ENCODE measurements at regions not wholly inside any gene's neighbourhood (a gene's known extent, or its start where the extent isn't known, plus 50 kb on each side); places are given as distances from the start of the nearest gene placed in this dataset.

DNA sequence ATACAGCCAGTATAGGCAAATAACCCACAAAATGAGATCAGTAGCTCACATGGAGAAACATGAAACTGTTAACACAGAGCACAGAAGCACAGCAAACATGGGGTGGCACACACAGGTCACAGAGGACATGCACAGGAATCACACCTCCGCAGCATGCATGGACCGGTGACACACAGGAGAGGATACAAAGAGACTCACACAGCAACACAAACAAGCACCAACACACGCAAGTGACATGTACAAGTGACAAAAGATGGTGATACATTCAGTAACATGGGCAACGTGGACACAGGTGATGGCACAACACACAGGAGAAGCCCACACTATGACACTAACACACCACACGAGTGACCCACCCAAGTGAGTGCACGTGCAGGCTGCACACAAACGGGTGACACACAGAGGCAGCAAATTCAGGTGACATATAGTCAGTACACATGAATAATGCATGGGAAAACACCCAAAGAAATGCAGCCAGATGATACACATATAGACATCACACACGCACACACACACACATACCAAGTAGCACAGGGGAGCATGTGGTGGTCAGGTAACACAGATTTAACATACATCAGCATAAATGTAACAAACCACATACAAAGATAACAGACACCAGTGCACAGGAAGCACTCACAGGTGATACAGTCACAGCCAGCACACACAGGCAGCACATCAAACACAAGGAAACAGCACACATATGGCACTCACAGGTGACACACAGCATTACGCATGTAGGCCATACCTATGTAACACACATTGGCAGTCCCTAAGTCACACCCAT is 216.0 kb upstream of the SFSWAP start:
- 74 to 84% methylated on average over 7 to 9 of the region's 9 CpGs for WGBS, 2 donors
- intact Hi-C loops (cut with DNase I), result no loop called here

DNA sequence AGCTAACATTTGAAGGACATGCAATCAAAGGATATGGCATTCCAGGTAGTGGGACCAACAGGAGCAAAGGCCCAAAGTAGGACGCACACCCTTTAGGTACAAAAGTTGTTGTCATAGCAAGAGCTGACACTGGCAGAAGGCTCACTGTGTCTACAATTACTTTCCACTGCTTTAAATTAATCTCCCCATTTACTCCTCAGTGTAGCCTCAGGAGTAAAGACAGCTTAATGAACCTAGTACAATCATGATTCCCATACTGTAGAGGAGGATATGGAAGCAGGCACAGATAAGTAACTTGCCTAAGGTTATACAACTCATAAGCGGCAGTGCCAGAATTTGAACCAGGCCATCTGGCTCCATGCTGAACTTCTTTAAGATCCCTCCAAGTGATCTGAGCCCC is 212.9 kb upstream of the SFSWAP start:
- intact Hi-C loops (cut with DNase I), result no loop called here
- DNase-seq, result no peak
- H3K36me3 ChIP-seq, result no peaks in the 10 kb centered on the region
- WGBS, 2 donors, result 86 to 100% methylated on average over 2 of the region's 2 CpGs
- no peaks in the 10 kb centered on the region for H3K9me3 ChIP-seq
- TF ChIP-seq POLR2A (IDR thresholded peaks at IDR 0.05), result no peak
- TF ChIP-seq, protein P1, sequence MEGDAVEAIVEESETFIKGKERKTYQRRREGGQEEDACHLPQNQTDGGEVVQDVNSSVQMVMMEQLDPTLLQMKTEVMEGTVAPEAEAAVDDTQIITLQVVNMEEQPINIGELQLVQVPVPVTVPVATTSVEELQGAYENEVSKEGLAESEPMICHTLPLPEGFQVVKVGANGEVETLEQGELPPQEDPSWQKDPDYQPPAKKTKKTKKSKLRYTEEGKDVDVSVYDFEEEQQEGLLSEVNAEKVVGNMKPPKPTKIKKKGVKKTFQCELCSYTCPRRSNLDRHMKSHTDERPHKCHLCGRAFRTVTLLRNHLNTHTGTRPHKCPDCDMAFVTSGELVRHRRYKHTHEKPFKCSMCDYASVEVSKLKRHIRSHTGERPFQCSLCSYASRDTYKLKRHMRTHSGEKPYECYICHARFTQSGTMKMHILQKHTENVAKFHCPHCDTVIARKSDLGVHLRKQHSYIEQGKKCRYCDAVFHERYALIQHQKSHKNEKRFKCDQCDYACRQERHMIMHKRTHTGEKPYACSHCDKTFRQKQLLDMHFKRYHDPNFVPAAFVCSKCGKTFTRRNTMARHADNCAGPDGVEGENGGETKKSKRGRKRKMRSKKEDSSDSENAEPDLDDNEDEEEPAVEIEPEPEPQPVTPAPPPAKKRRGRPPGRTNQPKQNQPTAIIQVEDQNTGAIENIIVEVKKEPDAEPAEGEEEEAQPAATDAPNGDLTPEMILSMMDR (IDR thresholded peaks at IDR 0.05), result no peak
- peaks cover 0 to 11% (median 9%) of the 10 kb centered on the region in 3 donors for H3K4me1 ChIP-seq
- no peak overlapping the region for H3K4me3 ChIP-seq
- H3K27ac ChIP-seq, result no peak overlapping the region
- H3K27me3 ChIP-seq, result peaks cover 0 to 17% (median 0%) of the 10 kb centered on the region in 4 donors

More for the DNA sequence above, 216.0 kb upstream of the SFSWAP start:
- H3K36me3 ChIP-seq, result no peaks in the 10 kb centered on the region
- DNase-seq, result no peak
- H3K9me3 ChIP-seq, result no peaks in the 10 kb centered on the region
- no peak overlapping the region for H3K4me3 ChIP-seq
- H3K27me3 ChIP-seq, result peaks cover 0 to 17% (median 0%) of the 10 kb centered on the region in 4 donors
- peaks cover 0 to 11% (median 9%) of the 10 kb centered on the region in 3 donors for H3K4me1 ChIP-seq
- no peak for TF ChIP-seq POLR2A (IDR thresholded peaks at IDR 0.05)
- TF ChIP-seq, protein P1 (IDR thresholded peaks at IDR 0.05), result no peak
- no peak overlapping the region for H3K27ac ChIP-seq

DNA sequence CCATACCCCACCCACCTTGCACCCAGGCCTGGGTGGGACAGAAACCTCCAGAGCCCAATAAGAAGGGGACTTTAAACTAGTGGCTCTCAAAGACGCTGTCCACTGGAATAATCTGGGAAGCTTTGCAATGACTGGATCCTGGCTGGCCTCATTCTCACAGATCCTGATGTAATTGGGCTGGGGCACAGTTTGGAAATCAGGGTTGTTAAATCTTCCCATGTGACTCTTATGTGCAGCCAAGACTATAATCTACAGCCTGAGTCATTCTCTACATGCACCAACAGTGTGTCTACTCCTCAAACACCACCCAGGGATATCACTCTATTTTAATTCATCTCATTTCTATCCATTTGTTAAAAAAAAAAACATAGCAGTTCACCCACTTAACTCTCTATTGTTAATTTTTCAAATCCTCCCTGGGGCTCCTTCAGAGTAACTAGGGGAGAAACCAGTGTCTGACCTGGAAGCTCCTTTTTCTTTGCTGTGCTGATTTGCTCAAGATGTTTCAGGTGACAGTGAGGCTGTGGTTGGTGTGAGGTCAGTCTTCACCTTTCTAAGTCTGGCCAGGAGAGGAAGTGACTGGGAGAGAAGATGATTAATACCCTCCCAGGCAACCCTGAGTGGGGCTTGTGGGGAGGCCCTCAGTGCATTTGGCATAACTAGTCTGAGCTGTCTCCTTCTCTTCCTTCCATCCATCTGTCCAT is 211.6 kb upstream of the SFSWAP start:
- H3K27me3 ChIP-seq, result peaks cover 0 to 6% (median 0%) of the 10 kb centered on the region in 4 donors
- no peak for DNase-seq
- TF ChIP-seq, protein P1 (IDR thresholded peaks at IDR 0.05), result no peak
- TF ChIP-seq POLR2A (IDR thresholded peaks at IDR 0.05), result no peak
- H3K4me3 ChIP-seq, result no peak overlapping the region
- H3K36me3 ChIP-seq, result no peaks in the 10 kb centered on the region
- H3K27ac ChIP-seq, result no peak overlapping the region
- intact Hi-C loops (cut with DNase I), result no loop called here
- H3K4me1 ChIP-seq, result peaks cover 0 to 11% (median 9%) of the 10 kb centered on the region in 3 donors
- WGBS, 2 donors, result 25 to 43% methylated on average over 1 of the region's 1 CpG
- no peaks in the 10 kb centered on the region for H3K9me3 ChIP-seq

DNA sequence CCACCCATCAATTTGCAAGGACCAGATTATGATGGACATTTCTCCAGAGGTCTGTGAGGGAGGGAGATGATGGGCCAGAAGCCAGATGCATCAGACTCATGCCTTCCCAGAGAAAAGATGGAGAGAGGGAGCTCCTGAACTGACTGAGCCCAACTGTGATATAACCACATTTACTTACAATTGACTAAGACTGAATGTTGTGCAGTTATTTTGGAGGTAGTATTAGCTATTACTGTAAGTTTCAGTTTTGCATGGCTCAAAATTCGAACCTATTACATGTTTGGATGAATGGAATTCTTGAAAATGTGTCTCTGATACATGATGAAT is 211.1 kb upstream of the SFSWAP start:
- WGBS, 2 donors, result 15 to 47% methylated on average over 1 of the region's 1 CpG
- Histone ChIP-seq H3K27ac (no peak overlapping the region), H3K27me3 (peaks cover 0 to 3% (median 0%) of the 10 kb centered on the region in 4 donors), H3K9me3 (no peaks in the 10 kb centered on the region), H3K4me3 (no peak overlapping the region), H3K4me1 (peaks cover 0 to 11% (median 9%) of the 10 kb centered on the region in 3 donors), H3K36me3 (no peaks in the 10 kb centered on the region)
- no peak for DNase-seq
- intact Hi-C loops (cut with DNase I), result no loop called here
- TF ChIP-seq POLR2A (IDR thresholded peaks at IDR 0.05), result no peak
- TF ChIP-seq, protein P1 (IDR thresholded peaks at IDR 0.05), result no peak

DNA sequence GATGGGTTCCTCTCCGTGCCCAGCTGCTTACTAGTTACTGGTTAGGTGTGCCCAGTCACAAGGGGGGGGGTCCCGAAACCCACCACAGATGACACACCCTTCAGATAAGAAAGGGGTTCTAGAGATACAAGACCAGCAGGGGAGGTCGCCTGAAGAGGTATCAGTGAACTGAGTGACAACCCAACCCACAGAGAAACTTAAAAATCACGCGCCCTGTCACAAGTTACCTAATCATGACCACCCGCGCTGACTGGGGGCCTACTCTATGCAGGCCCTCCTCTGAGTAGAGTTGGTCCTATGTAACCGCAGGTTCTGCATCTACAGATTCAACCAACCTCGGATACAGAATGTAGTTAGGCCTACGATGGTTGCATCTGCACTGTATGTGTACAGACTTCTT is 210.3 kb upstream of the SFSWAP start:
- DNase-seq, result no peak
- no peaks in the 10 kb centered on the region for H3K36me3 ChIP-seq
- no peaks in the 10 kb centered on the region for H3K9me3 ChIP-seq
- TF ChIP-seq, protein P1 (IDR thresholded peaks at IDR 0.05), result no peak
- TF ChIP-seq POLR2A (IDR thresholded peaks at IDR 0.05), result no peak
- peaks cover 0 to 2% (median 0%) of the 10 kb centered on the region in 4 donors for H3K27me3 ChIP-seq
- intact Hi-C loops (cut with DNase I), result no loop called here
- no peak overlapping the region for H3K27ac ChIP-seq
- WGBS, 2 donors, result 78 to 85% methylated on average over 9 of the region's 10 CpGs
- H3K4me1 ChIP-seq, result peaks cover 0 to 11% (median 9%) of the 10 kb centered on the region in 3 donors
- H3K4me3 ChIP-seq, result no peak overlapping the region

Data from esophagus squamous epithelium (tissue), 5 donors.